Loucy (cell line): ENCODE measurements at regions not wholly inside any gene's neighbourhood (a gene's known extent, or its start where the extent isn't known, plus 50 kb on each side); places are given as distances from the start of the nearest gene placed in this dataset.

Experiments
- EZH2phosphoT487 ChIP-seq: fragments of 200-600 bp; IDR thresholded peaks from 2 replicates; pipeline ENCODE4 v1.6.1; 2018; ENCODE audit warnings: antibody characterized with exemption, mild to moderate bottlenecking, moderate library complexity, borderline replicate concordance
- TF ChIP-seq, protein P1 (sequence below): fragments of 200-600 bp; sonication (generic); conservative IDR thresholded peaks from 2 replicates; pipeline ENCODE4 v1.5.1; 2014; ENCODE audit warnings: mild to moderate bottlenecking, antibody characterized with exemption, low read length

GRCh38 chr2:128784626-128785306 lies 466.1 kb upstream of the HS6ST1 start:
- TF ChIP-seq, protein P1, sequence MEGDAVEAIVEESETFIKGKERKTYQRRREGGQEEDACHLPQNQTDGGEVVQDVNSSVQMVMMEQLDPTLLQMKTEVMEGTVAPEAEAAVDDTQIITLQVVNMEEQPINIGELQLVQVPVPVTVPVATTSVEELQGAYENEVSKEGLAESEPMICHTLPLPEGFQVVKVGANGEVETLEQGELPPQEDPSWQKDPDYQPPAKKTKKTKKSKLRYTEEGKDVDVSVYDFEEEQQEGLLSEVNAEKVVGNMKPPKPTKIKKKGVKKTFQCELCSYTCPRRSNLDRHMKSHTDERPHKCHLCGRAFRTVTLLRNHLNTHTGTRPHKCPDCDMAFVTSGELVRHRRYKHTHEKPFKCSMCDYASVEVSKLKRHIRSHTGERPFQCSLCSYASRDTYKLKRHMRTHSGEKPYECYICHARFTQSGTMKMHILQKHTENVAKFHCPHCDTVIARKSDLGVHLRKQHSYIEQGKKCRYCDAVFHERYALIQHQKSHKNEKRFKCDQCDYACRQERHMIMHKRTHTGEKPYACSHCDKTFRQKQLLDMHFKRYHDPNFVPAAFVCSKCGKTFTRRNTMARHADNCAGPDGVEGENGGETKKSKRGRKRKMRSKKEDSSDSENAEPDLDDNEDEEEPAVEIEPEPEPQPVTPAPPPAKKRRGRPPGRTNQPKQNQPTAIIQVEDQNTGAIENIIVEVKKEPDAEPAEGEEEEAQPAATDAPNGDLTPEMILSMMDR: no peak
- TF ChIP-seq EZH2phosphoT487: no peak
